HUES48 (cell line): ENCODE measurements at regions not wholly inside any gene's neighbourhood (a gene's known extent, or its start where the extent isn't known, plus 50 kb on each side); places are given as distances from the start of the nearest gene placed in this dataset.

Experiments used
- H3K27ac ChIP-seq: one replicate; pipeline ENCODE4 v1.7.0; 2013; ENCODE audit warnings: low read depth, low read length, inconsistent platforms
- H3K27me3 ChIP-seq: 2 replicates; pipeline ENCODE4 v1.6.1; 2013; ENCODE audit warnings: mild to moderate bottlenecking, low read length; ENCODE audit not compliant: control insufficient read depth, insufficient read depth
- H3K36me3 ChIP-seq: 2 replicates; pipeline ENCODE4 v1.6.1; 2013; ENCODE audit warnings: low read length; ENCODE audit not compliant: control insufficient read depth, insufficient read depth
- H3K4me1 ChIP-seq: 2 replicates; pipeline ENCODE4 v1.6.1; 2013; ENCODE audit warnings: mild to moderate bottlenecking, low read length; ENCODE audit not compliant: control insufficient read depth, insufficient read depth
- H3K4me3 ChIP-seq: 2 replicates; pipeline ENCODE4 v1.5.1; 2013; ENCODE audit warnings: mild to moderate bottlenecking, low read depth, low read length
- H3K9ac ChIP-seq: 2 replicates; pipeline ENCODE4 v1.6.1; 2013; ENCODE audit warnings: mild to moderate bottlenecking, low read depth, low read length, moderate library complexity
- H3K9me3 ChIP-seq: 2 replicates; pipeline ENCODE4 v1.6.1; 2013; ENCODE audit warnings: low read length; ENCODE audit not compliant: control insufficient read depth, insufficient read depth

DNA sequence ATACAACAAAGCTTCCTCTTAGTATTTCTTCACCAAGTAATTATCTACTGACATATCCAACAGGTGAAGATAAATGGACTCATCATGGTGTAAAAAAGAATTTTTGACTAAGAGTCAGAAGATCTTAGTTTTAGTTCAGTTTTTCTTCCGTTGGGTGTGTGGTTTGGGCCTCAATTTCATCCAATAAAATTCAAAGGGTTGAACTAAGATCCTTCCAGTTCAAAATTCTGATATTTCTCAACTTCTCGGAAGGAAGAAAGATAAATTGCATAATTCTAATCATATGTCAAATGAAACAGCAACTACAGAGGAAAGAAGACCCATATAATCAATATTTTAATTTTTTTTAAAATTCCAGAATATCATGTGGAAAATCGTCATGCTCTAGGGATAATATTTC lies 192.7 kb downstream of the SPRY1 start:
- Histone ChIP-seq H3K4me3 (no peak overlapping the region), H3K4me1 (peaks cover 11% of the 10 kb centered on the region), H3K36me3 (no peaks in the 10 kb centered on the region), H3K9me3 (no peaks in the 10 kb centered on the region), H3K9ac (no peak overlapping the region), H3K27me3 (no peaks in the 10 kb centered on the region), H3K27ac (no peak overlapping the region)

DNA sequence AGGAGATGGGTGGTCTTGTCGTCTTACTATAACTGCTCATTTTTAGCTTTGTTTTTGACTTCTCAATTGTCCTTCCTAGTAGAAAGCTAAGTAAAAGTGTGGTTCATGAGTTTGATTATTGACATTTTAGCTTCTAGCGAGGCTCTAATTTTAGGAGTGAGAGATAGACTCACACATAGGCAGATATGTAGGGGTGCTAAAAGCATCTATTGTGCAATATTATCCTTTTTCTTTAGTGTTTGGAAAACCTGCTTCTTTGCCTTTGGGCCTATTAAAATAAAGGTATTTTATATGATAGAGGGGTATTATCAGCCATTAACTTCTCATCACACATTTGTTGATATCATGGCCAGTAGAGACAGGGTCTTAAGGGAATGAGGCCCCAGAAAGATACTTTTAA lies 195.3 kb downstream of the SPRY1 start:
- Histone ChIP-seq H3K9me3 (no peaks in the 10 kb centered on the region), H3K27ac (no peak overlapping the region), H3K27me3 (no peaks in the 10 kb centered on the region), H3K9ac (no peak overlapping the region), H3K36me3 (no peaks in the 10 kb centered on the region), H3K4me1 (no peaks in the 10 kb centered on the region), H3K4me3 (no peak overlapping the region)

DNA sequence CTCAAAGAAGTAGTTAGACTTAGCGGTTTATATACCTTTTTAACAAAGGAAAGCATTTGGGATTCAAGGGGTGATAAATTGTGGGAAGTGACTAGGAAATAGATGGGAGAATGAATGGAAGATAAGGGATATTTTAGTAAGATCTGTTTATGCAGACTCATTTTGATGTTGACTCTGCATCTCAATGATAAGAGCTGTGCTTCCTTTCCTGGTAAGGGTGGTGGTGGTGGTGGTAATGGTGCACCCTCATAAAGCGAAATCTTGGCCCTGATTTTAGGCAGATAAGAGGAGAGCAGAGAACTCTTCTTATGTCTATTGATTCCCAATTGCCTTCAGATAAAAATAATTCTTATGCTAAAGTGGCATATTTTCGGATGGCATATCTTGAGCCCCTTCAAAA lies 197.1 kb downstream of the SPRY1 start:
- Histone ChIP-seq H3K36me3 (no peaks in the 10 kb centered on the region), H3K4me1 (peaks cover 7% of the 10 kb centered on the region; the same call in 1 of the 2 replicates), H3K9me3 (no peaks in the 10 kb centered on the region), H3K9ac (no peak overlapping the region), H3K27me3 (no peaks in the 10 kb centered on the region), H3K27ac (no peak overlapping the region), H3K4me3 (no peak overlapping the region)

DNA sequence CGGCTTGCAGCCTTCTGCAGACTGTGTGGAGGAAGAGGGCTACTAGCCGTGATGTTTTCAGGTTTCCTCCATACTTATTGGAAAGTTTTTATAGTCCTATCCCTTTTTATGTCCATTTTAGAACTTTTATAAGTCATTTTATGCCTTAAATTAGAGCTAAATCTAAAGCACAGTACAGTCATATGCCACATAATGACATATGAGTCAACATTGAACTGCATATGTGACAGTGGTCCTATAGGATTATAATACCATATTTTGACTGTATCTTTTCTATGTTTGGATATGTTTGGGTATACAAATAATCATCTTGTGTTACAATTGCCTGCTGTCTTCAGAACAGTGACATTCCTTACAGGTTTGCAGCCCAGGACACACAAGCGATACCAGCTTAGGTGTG lies 200.2 kb downstream of the SPRY1 start:
- Histone ChIP-seq H3K4me1 (peaks cover 36% of the 10 kb centered on the region), H3K27ac (no peak overlapping the region), H3K27me3 (no peaks in the 10 kb centered on the region), H3K36me3 (no peaks in the 10 kb centered on the region), H3K9me3 (no peaks in the 10 kb centered on the region), H3K4me3 (no peak overlapping the region), H3K9ac (no peak overlapping the region)

DNA sequence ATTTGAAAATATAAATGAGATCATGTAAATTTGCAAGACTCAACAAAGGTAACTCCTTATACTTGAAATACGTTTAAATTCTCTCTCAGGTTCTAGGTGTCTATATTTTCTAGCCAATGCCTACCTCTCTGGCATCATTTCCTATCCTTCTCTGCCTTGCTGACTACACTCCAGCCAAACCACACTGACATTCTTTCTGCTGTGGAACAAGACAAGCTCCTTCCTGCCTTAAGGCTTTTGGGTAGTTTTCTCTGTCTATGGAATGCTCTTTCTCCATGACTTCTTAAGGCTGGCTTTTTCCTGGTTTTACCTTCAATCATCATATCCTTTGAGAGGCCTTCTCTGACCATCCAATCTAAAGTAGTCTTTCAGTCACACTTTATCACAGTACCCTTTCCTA lies 201.0 kb downstream of the SPRY1 start:
- Histone ChIP-seq H3K27ac (no peak overlapping the region), H3K27me3 (no peaks in the 10 kb centered on the region), H3K9ac (no peak overlapping the region), H3K4me1 (peaks cover 36% of the 10 kb centered on the region), H3K9me3 (no peaks in the 10 kb centered on the region), H3K36me3 (no peaks in the 10 kb centered on the region), H3K4me3 (no peak overlapping the region)

DNA sequence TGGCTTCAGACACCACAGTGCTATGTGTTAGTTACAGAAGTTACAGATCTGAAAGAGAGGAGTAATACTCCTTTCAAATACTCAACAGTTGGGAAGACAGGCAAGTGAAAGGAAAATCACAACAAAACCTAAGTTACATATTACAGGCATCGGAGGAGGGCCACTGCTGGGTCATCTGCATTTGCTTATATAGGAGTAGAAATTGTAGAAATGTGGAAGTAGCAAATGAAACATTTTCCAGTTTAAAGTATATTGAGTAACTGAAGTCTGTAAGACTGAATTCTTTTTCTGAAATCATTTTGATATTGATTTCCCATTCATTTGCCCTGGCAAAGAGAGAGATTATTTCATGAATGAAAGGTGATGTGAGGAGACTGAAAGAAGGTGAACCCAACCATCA lies 201.7 kb downstream of the SPRY1 start:
- H3K9ac ChIP-seq, result no peak overlapping the region
- H3K4me1 ChIP-seq, result peaks cover 36% of the 10 kb centered on the region
- H3K4me3 ChIP-seq, result no peak overlapping the region
- H3K36me3 ChIP-seq, result no peaks in the 10 kb centered on the region
- H3K27ac ChIP-seq, result no peak overlapping the region
- no peaks in the 10 kb centered on the region for H3K27me3 ChIP-seq
- H3K9me3 ChIP-seq, result no peaks in the 10 kb centered on the region

DNA sequence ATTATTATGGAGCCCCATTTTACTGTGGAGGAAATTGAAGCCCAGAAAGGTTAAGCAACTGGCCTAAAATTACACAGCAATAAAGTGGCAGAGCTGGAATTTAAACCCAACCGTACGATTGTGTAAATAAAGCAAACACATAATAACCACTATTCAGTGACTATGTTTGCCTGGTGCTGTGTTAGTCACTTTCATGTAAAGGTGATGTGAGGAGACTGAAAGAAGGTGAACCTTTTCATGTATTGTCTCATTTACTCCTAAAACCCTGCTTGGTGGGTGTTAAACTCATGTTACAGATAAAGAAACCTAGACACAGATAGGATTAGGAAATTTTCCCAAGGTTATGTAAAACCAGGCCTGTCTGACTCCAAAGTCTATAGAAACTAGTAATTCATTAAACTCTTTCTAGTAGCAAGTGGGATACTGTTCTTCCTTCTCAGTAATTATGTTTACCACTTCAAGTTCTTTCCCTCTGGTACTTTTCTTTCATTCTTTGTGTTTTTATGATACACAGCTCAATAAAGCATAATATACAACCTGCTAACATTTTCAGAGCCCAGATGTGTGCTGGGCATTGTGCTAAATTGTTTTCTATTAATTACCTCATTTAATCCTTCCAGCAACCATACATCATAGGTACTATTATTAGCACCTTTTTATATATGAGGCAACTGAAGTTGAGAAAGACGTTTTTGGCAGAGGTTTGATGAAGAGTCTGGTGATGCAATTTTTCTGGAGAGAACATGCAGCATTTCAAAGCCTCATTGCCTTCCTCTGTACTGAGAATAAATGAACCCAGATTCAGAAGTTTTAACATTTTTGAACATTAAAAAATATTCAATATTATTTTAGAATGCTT lies 202.7 kb downstream of the SPRY1 start:
- H3K9ac ChIP-seq, result no peak overlapping the region

DNA sequence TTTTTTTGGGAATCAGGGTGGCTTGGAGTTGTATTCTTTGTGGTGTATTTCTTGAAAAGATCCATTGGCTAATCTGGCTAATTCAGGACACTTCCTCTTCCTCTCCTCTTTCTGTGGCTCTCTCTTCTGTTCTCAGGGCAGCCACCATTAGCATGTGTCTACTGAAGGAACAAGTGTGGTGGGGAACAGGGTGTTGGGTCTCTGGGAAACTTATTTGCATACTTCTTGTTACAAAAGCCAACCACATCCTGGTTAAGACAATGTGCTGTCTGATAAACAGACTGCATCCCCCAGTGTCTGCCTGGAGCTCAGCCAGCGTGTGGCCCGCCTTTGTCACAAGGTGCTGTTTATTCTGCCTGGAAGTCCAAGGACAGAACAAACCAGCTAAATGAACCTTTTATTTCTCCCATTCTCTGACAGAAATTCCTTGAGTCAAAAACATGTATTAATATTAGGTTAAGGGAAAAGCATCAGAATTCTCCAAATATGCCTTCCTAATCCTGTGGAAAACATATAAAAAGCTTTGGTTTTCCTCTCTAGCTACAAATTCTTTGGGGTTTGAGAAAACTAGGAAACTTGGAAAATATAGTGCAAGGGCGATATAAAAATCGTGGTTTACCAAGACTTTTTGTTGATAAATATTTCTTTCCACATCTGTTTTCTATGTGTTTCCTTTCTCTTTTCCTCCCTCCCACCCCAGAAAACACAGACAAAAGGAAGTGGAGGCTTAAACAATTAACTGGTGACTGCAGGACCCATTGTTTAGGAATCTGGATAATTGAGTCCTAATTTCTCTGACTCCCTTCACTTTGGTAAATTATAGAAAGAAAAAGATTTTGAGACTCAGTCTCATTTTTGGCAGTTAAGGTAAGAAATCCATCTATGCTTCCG lies 203.6 kb downstream of the SPRY1 start:
- peaks cover 36% of the 10 kb centered on the region for H3K4me1 ChIP-seq
- H3K36me3 ChIP-seq, result no peaks in the 10 kb centered on the region
- no peaks in the 10 kb centered on the region for H3K9me3 ChIP-seq
- peak overlapping the region; percentile 94 for H3K27ac ChIP-seq
- no peaks in the 10 kb centered on the region for H3K27me3 ChIP-seq
- H3K9ac ChIP-seq, result peak overlapping the region; percentile 11; the same call in 1 of the 2 replicates
- H3K4me3 ChIP-seq, result peak overlapping the region; percentile 10; the same call in 1 of the 2 replicates

More for the DNA sequence above, 202.7 kb downstream of the SPRY1 start:
- H3K27me3 ChIP-seq, result no peaks in the 10 kb centered on the region
- no peaks in the 10 kb centered on the region for H3K36me3 ChIP-seq
- H3K9me3 ChIP-seq, result no peaks in the 10 kb centered on the region
- H3K4me3 ChIP-seq, result no peak overlapping the region
- H3K27ac ChIP-seq, result peak overlapping the region; percentile 94
- peaks cover 36% of the 10 kb centered on the region for H3K4me1 ChIP-seq

DNA sequence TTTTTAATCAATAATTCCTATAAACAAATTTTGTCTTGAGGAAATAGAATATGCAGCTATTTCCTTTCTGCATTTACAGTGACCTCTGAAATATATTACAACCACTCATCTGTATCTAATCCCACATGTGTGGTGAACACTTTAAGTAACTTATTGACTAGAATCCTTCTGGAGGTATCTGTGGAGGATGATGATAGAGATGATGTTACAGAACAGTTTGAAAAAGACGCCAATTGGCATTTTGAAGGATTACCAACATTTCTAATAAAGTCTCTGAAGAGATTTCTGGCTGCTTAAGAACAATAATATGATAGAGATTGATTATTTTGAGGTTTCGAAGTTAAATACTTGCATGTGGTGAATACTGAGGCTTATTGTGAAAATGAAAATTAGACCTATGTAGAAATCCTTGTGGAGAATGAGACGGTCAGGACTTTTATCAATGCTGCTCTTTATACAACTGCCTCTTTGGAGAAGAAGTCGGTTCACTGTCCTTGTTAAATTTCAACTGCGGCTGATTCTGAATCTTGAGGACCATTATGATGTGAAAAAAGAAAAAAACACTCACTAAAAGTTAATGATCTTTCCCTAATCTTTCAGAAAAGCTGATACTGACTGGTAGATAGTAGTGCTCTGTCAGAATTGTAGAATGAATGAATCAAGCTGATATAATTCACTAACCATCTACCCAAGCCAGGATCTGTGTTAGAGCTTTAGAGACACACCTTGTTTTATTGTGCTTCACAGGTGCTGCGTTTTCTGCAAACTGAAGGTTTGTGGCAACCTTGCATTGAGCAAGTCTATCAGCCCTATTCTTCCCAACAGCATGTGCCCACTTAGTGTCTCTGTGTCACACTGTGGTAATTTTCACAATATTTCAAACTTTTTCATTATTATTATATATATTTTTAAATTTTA lies 204.7 kb downstream of the SPRY1 start:
- Histone ChIP-seq H3K36me3 (no peaks in the 10 kb centered on the region), H3K9me3 (no peaks in the 10 kb centered on the region), H3K27me3 (no peaks in the 10 kb centered on the region), H3K27ac (peak overlapping the region; percentile 94), H3K4me1 (peaks cover 36% of the 10 kb centered on the region), H3K4me3 (no peak overlapping the region), H3K9ac (no peak overlapping the region)

DNA sequence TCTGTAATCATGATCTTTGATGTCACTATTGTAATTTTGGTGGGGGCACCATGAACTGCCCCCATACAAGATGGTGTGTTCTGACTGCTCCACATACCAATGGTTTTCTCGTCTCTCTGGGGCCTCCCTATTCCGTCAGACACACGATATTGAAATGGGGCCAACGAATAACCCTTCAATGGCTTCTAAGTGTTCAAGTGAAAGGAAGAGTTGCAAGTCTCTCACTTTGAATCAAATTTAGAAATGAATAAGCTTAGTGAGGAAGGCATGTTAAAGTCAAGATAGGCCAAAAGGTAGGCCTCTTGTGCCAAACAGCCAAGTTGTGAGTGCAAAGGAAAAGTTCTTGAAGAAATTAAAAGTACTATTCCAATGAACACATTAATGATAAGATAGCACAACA lies 205.4 kb downstream of the SPRY1 start:
- Histone ChIP-seq H3K4me1 (peaks cover 36% of the 10 kb centered on the region), H3K36me3 (no peaks in the 10 kb centered on the region), H3K4me3 (no peak overlapping the region), H3K27me3 (no peaks in the 10 kb centered on the region), H3K27ac (no peak overlapping the region), H3K9me3 (no peaks in the 10 kb centered on the region), H3K9ac (no peak overlapping the region)
